ENCODE measurements at regions not wholly inside any gene's neighbourhood (a gene's known extent, or its start where the extent isn't known, plus 50 kb on each side); places are given as distances from the start of the nearest gene placed in this dataset.

- H3K36me3 Mint-ChIP-seq (ENCODE audit: low read depth): no peaks in the 10 kb centered on the region
- peaks cover 32% of the 10 kb centered on the region for H3K4me1 Mint-ChIP-seq (ENCODE audit: low read depth)
- intact Hi-C loops (cut with micrococcal nuclease): loop anchor here (10.0 kb wide), 1 partner anchor 304 kb away; the partner anchor contains the start of gene DLL1
- peak overlapping the region; percentile 43 for H3K27ac Mint-ChIP-seq
- H3K9me3 Mint-ChIP-seq: no peaks in the 10 kb centered on the region
- H3K27me3 Mint-ChIP-seq: peaks cover 1% of the 10 kb centered on the region
- peak overlapping the region; percentile 38 for H3K4me3 Mint-ChIP-seq
Observed at GRCh38 chr6:169990095-169991030, 238.9 kb downstream of the ERMARD start.

- H3K36me3 Mint-ChIP-seq (ENCODE audit: low read depth): no peaks in the 10 kb centered on the region
- no peaks in the 10 kb centered on the region for H3K9me3 Mint-ChIP-seq
- H3K27ac Mint-ChIP-seq: peak overlapping the region; percentile 31
- peaks cover 1% of the 10 kb centered on the region for H3K27me3 Mint-ChIP-seq
- H3K4me3 Mint-ChIP-seq: no peak overlapping the region
- intact Hi-C loops (cut with micrococcal nuclease): no loop called here
- peaks cover 32% of the 10 kb centered on the region for H3K4me1 Mint-ChIP-seq (ENCODE audit: low read depth)
Observed at GRCh38 chr6:169989594-169989993, 238.2 kb downstream of the ERMARD start.

- no peaks in the 10 kb centered on the region for H3K9me3 Mint-ChIP-seq
- H3K4me3 Mint-ChIP-seq: no peak overlapping the region
- peaks cover 32% of the 10 kb centered on the region for H3K4me1 Mint-ChIP-seq (ENCODE audit: low read depth)
- peak overlapping the region; percentile 31 for H3K27ac Mint-ChIP-seq
- peaks cover 1% of the 10 kb centered on the region for H3K27me3 Mint-ChIP-seq
- H3K36me3 Mint-ChIP-seq (ENCODE audit: low read depth): no peaks in the 10 kb centered on the region
- intact Hi-C loops (cut with micrococcal nuclease): no loop called here
Observed at GRCh38 chr6:169988769-169989550, 237.5 kb downstream of the ERMARD start.

DNA sequence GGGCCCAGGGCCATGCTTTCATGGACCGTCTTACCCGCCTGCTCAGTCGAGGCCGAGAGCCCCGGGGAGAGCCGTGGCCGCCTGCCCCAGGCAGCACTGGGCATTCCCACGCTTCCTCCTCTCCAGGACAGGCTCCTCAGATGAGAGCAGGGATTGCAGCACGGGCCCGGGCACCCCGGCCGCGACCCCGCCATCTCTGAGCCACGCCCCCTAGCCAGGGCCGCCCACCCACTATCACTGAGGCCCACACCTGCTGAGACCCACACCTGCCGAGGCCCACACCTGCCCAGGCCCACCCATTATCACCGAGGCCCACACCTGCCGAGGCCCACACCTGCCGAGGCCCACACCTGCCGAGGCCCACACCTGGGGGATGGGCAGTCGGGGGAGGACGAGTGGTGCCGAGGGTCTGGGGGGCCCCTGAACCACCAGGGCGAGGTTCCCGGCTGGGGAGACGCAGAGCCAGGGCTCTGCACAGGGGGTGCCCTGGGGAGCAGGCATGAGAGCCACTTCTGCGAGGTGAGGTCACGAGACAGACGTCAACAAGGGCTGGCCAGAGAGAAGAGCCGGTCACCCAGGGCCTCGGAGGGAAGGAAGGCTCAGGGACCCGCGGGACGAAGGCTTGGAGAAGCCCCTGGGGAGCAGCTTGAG is 235.6 kb downstream of the ERMARD start:
- Mint-ChIP-seq H3K9me3 (no peaks in the 10 kb centered on the region), H3K4me1 (ENCODE audit: low read depth) (peaks cover 24% of the 10 kb centered on the region), H3K4me3 (no peak overlapping the region), H3K36me3 (ENCODE audit: low read depth) (no peaks in the 10 kb centered on the region), H3K27me3 (no peaks in the 10 kb centered on the region), H3K27ac (no peak overlapping the region)
- intact Hi-C loops (cut with micrococcal nuclease): no loop called here

DNA sequence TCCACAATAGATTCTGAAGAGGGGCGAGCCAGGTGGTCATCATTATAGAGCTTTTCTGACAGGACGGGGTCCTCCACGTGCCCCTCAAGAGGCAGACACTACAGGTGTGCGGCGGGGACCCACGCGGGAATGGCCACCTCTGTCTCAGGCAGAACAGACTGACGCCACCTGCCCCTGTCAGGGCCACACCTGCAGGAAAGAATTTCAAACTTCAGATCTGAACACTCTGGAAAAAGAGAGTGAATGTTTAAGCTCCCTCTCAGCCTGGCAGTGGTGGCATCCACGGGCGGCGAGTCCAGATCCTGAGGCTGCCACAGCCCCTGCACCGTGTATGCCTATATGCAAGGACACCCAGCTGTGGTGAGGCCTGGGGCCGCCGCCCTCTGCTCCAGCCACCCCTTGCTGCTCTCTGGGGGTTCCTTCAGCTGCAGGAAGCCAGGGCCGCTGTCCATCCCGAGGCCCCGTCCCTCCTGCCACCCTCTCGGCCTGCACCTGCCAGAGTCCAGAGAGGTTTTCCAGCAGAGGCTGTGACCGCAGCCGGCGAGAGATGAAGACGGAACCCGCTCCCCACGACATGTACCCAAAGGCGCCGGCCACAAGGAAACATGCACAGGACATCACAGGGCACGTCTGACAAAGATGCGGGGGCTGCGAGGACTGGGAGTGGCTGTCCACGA is 234.9 kb downstream of the ERMARD start:
- Mint-ChIP-seq H3K27ac (no peak overlapping the region), H3K4me3 (no peak overlapping the region), H3K9me3 (no peaks in the 10 kb centered on the region), H3K36me3 (ENCODE audit: low read depth) (no peaks in the 10 kb centered on the region), H3K4me1 (ENCODE audit: low read depth) (peaks cover 23% of the 10 kb centered on the region), H3K27me3 (no peaks in the 10 kb centered on the region)
- intact Hi-C loops (cut with micrococcal nuclease): no loop called here

- intact Hi-C loops (cut with micrococcal nuclease): no loop called here
- Mint-ChIP-seq H3K36me3 (ENCODE audit: low read depth) (no peaks in the 10 kb centered on the region), H3K9me3 (no peaks in the 10 kb centered on the region), H3K4me1 (ENCODE audit: low read depth) (peaks cover 14% of the 10 kb centered on the region), H3K27me3 (peaks cover 1% of the 10 kb centered on the region), H3K4me3 (no peak overlapping the region), H3K27ac (no peak overlapping the region)
Observed at GRCh38 chr6:169985121-169986015, 233.9 kb downstream of the ERMARD start.

DNA sequence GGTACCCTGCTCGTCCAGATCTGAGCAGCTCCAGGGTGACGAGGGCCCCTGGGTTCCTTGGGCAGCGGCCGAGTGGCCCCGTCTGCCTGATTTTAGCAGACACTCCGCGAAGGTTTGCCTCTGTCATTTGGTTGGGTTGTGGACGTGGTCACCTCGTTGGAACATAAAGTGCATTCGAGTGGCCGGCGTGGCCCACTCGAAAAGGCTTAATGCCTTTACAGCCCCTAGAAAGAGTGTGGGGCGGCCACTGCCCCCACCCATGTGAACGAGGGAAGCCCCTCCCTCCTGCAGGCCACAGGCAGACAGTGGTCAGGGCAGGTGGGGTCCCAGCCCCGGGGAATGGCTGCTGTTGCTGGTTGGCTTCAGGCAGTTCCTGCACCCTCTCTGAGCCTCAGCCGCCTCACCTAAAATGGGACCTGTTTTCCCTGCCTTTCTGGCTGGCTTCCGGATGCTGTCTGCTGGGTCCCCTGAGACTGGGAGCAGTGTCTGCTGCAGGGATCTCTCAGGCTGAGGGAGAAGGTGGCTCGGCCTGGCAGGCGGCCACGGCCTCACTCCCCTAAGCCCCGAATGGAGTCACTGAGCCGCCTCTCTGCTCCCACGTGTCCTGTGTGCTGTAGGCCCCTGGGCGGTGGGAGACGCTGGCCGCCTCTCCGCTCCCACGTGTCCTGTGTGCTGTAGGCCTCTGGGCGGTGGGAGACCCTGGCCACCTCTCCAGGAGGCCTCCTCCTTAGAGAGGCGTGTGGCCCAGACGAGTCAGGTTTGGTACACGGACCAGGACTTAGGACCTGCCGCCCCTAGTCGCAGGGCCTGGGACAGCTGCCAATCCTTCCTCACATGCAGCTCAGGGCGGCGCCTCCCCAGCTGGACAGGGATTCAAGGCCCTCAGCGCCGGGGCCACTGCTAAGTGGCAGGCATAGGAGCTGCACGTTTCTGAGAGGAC is 233.0 kb downstream of the ERMARD start:
- no peaks in the 10 kb centered on the region for H3K9me3 Mint-ChIP-seq
- peaks cover 1% of the 10 kb centered on the region for H3K27me3 Mint-ChIP-seq
- no peak overlapping the region for H3K27ac Mint-ChIP-seq
- H3K4me3 Mint-ChIP-seq: no peak overlapping the region
- no peaks in the 10 kb centered on the region for H3K36me3 Mint-ChIP-seq (ENCODE audit: low read depth)
- intact Hi-C loops (cut with micrococcal nuclease): no loop called here
- H3K4me1 Mint-ChIP-seq (ENCODE audit: low read depth): peaks cover 5% of the 10 kb centered on the region

- Mint-ChIP-seq H3K9me3 (no peaks in the 10 kb centered on the region), H3K4me3 (no peak overlapping the region), H3K4me1 (ENCODE audit: low read depth) (no peaks in the 10 kb centered on the region), H3K27me3 (peaks cover 1% of the 10 kb centered on the region), H3K27ac (no peak overlapping the region), H3K36me3 (ENCODE audit: low read depth) (no peaks in the 10 kb centered on the region)
- intact Hi-C loops (cut with micrococcal nuclease): no loop called here
Observed at GRCh38 chr6:169983651-169984050, 232.2 kb downstream of the ERMARD start.

DNA sequence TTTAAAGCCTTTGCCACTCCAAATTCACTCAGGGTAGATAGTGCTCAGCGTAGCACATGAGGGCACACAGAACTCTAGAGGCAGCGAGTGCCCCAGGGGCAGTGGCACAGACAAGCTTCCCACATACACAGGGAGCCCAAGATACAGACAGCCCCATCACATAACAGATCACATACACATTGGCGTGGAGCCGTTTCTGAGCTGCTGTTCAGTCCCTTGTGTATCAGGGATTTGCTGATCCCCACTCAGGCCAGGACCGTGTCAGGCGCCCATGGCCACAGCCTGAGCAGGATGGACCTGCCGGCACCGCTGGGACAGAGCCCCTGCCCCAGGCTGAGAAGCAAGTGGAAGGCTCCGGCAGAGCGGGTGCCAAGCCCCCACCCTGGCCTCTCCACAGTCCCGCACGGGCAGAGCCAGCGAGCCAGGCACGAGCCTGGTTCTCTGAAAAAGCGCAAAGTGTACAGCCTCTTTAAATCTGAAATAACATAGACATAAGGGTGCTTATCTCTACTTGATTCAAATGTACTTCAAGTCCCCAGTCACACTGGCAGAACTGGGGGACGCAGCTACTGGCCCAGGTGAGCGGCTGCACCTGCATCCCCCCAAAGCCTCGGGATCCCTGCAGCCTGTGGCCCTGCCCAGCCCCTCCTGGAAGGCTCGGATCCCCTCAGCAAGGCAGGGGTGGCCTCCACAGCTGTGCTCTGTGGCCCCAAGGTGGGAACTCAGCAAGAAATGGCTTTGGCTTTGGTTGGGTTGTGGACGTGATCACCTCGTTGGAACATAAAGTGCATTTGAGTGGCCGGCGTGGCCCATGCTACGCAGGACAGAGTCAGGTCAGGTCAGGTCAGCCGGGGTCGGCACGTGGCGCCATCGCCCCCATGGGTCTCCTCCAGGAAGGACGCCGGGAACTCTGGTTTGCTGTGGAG is 231.3 kb downstream of the ERMARD start:
- Mint-ChIP-seq H3K9me3 (no peaks in the 10 kb centered on the region), H3K4me1 (ENCODE audit: low read depth) (no peaks in the 10 kb centered on the region), H3K27me3 (peaks cover 1% of the 10 kb centered on the region), H3K36me3 (ENCODE audit: low read depth) (no peaks in the 10 kb centered on the region), H3K4me3 (no peak overlapping the region), H3K27ac (no peak overlapping the region)
- intact Hi-C loops (cut with micrococcal nuclease): no loop called here

GRCh38 chr6:169981969-169982368 is 230.5 kb downstream of the ERMARD start:
- Mint-ChIP-seq H3K27ac (no peak overlapping the region), H3K9me3 (no peaks in the 10 kb centered on the region), H3K27me3 (peaks cover 9% of the 10 kb centered on the region), H3K36me3 (ENCODE audit: low read depth) (no peaks in the 10 kb centered on the region), H3K4me1 (ENCODE audit: low read depth) (no peaks in the 10 kb centered on the region), H3K4me3 (no peak overlapping the region)
- intact Hi-C loops (cut with micrococcal nuclease): no loop called here

GRCh38 chr6:169981568-169981967 is 230.1 kb downstream of the ERMARD start:
- Mint-ChIP-seq H3K36me3 (ENCODE audit: low read depth) (no peaks in the 10 kb centered on the region), H3K27me3 (peaks cover 12% of the 10 kb centered on the region), H3K4me1 (ENCODE audit: low read depth) (no peaks in the 10 kb centered on the region), H3K27ac (no peak overlapping the region), H3K9me3 (no peaks in the 10 kb centered on the region), H3K4me3 (no peak overlapping the region)
- intact Hi-C loops (cut with micrococcal nuclease): no loop called here
